ENCODE measurements at regions not wholly inside any gene's neighbourhood (a gene's known extent, or its start where the extent isn't known, plus 50 kb on each side); places are given as distances from the start of the nearest gene placed in this dataset.
"Not testable (repeated sequence)": the region's sequence is repeated elsewhere in the genome, so short reads cannot be mapped to it uniquely, and the experiment has no call there.

DNA sequence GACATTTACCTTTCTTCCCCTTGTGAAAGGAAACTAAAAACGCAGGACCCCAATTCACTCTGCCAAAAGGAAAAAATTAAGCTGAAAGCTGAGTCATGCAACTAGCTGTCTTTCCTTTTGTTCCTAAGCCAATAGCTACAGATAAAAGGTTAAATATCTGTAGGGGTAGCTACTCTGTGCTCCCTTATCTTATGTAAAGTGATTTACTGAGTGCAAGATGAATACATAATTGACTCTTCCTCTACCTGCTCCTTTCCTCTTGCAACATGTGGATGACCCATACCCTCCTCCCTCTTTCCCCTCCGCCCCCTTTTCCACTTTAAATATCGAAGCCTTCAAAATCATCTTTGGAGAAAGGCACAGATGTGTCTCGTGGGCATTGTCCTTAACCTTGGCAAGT lies 68.0 kb upstream of the ZNF157 start:
- no peak for DNase-seq (ENCODE audit: low read depth)

DNA sequence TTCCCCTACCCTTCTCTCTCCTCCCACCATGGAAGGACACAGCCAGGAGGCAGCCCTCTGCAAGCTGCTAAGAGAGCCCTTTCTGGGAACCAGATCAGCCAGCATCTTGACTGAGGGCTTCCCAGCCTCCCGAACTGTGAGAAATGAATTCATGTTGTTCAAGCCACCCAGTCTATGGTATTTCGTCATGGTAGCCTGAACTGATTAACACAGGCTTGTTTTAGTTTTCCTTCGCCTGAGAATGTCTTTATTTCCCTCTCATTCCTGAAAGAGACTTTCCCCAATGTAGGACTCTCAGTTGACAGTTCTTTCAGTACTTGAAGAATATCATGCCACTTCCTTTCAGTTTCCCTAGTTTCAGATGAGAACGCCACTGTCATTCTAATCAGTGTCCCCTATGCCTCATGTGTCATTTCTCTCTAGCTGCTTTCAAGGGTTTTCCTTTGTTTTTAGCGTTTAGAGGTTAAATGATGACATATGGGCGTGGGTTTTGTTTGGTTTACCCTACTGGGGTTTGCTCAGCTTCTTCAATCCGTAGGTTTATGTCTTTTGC lies 63.8 kb upstream of the ZNF157 start:
- DNase-seq (ENCODE audit: low read depth): not testable (repeated sequence)

GRCh38 chrX:47311932-47312774 lies 58.2 kb upstream of the ZNF157 start:
- peak; percentile 20 for DNase-seq (ENCODE audit: low read depth)

DNA sequence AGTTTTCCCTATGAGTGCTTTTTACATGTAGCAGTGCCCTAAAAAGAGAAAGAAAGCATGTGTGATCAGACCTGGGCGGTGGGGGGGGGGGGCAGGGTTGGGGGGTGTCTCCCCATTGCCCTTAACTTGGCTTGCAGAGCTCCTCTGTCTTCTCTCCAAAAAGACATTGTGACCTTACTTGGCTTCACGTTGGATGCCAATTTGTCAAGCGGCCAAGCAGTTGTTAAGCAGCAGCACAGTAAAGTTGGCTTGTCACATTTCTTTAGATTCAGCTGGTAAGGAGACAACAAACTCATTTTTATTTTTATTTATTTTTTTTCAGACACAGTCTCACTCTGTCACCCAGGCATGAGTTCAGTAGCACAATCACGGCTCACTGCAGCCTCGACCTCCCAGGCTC lies 57.3 kb upstream of the ZNF157 start:
- DNase-seq (ENCODE audit: low read depth): no peak

GRCh38 chrX:47316276-47317025 lies 53.9 kb upstream of the ZNF157 start:
- DNase-seq (ENCODE audit: low read depth): no peak

Data from T follicular helper cell (primary cell).